ENCODE measurements at regions not wholly inside any gene's neighbourhood (a gene's known extent, or its start where the extent isn't known, plus 50 kb on each side); places are given as distances from the start of the nearest gene placed in this dataset.

DNA sequence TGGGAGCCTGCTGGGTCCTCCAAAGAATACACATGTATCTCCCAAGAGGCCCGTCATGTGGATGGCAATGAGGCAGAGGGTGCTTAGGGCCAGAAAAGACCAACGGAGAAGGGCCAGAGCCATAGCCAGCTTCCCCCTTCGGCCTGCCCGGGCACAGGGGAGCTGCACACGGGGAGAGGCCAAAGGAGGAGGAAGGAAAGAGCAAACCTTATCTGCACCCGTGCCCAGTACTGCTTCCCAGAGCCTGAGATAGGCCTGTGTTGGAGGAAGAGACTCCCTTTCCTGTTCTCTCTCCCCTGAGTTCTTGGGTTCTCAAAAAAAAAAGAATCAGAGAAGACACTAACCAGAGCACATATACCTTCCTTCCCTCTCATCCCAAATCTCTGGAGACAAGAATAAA lies 250.3 kb downstream of the ANAPC1 start:
- TF ChIP-seq, protein P1, sequence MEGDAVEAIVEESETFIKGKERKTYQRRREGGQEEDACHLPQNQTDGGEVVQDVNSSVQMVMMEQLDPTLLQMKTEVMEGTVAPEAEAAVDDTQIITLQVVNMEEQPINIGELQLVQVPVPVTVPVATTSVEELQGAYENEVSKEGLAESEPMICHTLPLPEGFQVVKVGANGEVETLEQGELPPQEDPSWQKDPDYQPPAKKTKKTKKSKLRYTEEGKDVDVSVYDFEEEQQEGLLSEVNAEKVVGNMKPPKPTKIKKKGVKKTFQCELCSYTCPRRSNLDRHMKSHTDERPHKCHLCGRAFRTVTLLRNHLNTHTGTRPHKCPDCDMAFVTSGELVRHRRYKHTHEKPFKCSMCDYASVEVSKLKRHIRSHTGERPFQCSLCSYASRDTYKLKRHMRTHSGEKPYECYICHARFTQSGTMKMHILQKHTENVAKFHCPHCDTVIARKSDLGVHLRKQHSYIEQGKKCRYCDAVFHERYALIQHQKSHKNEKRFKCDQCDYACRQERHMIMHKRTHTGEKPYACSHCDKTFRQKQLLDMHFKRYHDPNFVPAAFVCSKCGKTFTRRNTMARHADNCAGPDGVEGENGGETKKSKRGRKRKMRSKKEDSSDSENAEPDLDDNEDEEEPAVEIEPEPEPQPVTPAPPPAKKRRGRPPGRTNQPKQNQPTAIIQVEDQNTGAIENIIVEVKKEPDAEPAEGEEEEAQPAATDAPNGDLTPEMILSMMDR (IDR thresholded peaks at IDR 0.05) = no peak
- TF ChIP-seq POLR2A (IDR thresholded peaks at IDR 0.05) = no peak
